CD4-positive, alpha-beta T cell (primary cell): ENCODE measurements at regions not wholly inside any gene's neighbourhood (a gene's known extent, or its start where the extent isn't known, plus 50 kb on each side); places are given as distances from the start of the nearest gene placed in this dataset.

ENCODE experiments used
- ATAC-seq: fragments of 200-7000 bp; cut with Tn5 transposase; one replicate; pipeline ENCODE4 v1.10.0; 2022; ENCODE audit warnings: mild to moderate bottlenecking; ENCODE audit not compliant: poor library complexity
- CTCF ChIA-PET: fragments of 350-600 bp; sonication (Branson Sonifier 250); formaldehyde crosslinking; loops from one replicate; lab custom pipeline; 2021; ENCODE audit warnings: antibody characterized with exemption, inconsistent platforms; lab: Charles Lee
- POLR2A ChIA-PET: fragments of 350-600 bp; sonication (Branson Sonifier 250); formaldehyde crosslinking; loops from one replicate; lab custom pipeline; 2021; ENCODE audit warnings: antibody characterized with exemption, inconsistent platforms; lab: Charles Lee
- DNase-seq, 14 experiments: peaks; one replicate each; pipeline ENCODE4 v3.0.0-alpha.2; 2013 to 2020; ENCODE audit warnings: mixed read lengths in 2 of 14
- H3K27ac ChIP-seq, 2 donors: one replicate each; pipeline versions ENCODE4 v1.5.1 to v1.7.0; 2013; ENCODE audit warnings: low read length in 2 of 2, low read depth in 1 of 2, mild to moderate bottlenecking in 1 of 2
- H3K27me3 ChIP-seq, 2 experiments: 1 replicate in 1 of 2; 2 replicates in 1 of 2; pipeline versions ENCODE4 v1.6.1 to v1.7.0; 2013; ENCODE audit warnings: low read length in 2 of 2, control low read depth in 1 of 2, mild to moderate bottlenecking in 1 of 2, moderate library complexity in 1 of 2; ENCODE audit not compliant: insufficient read depth in 2 of 2, control insufficient read depth in 1 of 2
- H3K36me3 ChIP-seq: one replicate; pipeline ENCODE4 v1.6.1; 2013; ENCODE audit warnings: low read length, control low read depth; ENCODE audit not compliant: insufficient read depth
- H3K4me1 ChIP-seq: one replicate; pipeline ENCODE4 v1.6.1; 2013; ENCODE audit warnings: low read length, control low read depth; ENCODE audit not compliant: insufficient read depth
- H3K4me3 ChIP-seq: one replicate; pipeline ENCODE4 v1.5.1; 2013; ENCODE audit warnings: mild to moderate bottlenecking, low read length, moderate library complexity
- H3K9me3 ChIP-seq, 2 experiments: 1 replicate in 1 of 2; 2 replicates in 1 of 2; pipeline versions ENCODE4 v1.6.1 to v1.7.0; 2013; ENCODE audit warnings: low read length in 2 of 2, mild to moderate bottlenecking in 2 of 2, control low read depth in 1 of 2, moderate library complexity in 1 of 2; ENCODE audit not compliant: control insufficient read depth in 1 of 2, insufficient read depth in 1 of 2
- H3K27ac Mint-ChIP-seq: one replicate; pipeline ENCODE4 v1.8.0; 2020; ENCODE audit warnings: mixed read lengths
- H3K27me3 Mint-ChIP-seq: one replicate; pipeline ENCODE4 v1.8.0; 2021; ENCODE audit warnings: mixed read lengths
- H3K36me3 Mint-ChIP-seq: one replicate; pipeline ENCODE4 v1.8.0; 2021; ENCODE audit warnings: low read depth, mixed read lengths
- H3K4me1 Mint-ChIP-seq: one replicate; pipeline ENCODE4 v1.8.0; 2021; ENCODE audit warnings: low read depth, mixed read lengths
- H3K4me3 Mint-ChIP-seq: one replicate; pipeline ENCODE4 v1.8.0; 2020; ENCODE audit warnings: mild to moderate bottlenecking, mixed read lengths
- H3K9me3 Mint-ChIP-seq: one replicate; pipeline ENCODE4 v1.8.0; 2020; ENCODE audit warnings: mixed read lengths
- intact Hi-C, 2 experiments: fragments of 100-400 bp; cut with DNase I in 1 of 2; cut with micrococcal nuclease in 1 of 2; formaldehyde crosslinking; loops; one replicate each; pipeline versions ENCODE4 v1.15.1 to v1.9.0; 2023 to 2025; cut with DNase I, micrococcal nuclease
- TF ChIP-seq, protein P1 (sequence below): fragments of 200-600 bp; IDR thresholded peaks from one replicate; pipeline ENCODE4 v1.8.0; 2022; ENCODE audit warnings: antibody characterized with exemption, mild to moderate bottlenecking

DNA sequence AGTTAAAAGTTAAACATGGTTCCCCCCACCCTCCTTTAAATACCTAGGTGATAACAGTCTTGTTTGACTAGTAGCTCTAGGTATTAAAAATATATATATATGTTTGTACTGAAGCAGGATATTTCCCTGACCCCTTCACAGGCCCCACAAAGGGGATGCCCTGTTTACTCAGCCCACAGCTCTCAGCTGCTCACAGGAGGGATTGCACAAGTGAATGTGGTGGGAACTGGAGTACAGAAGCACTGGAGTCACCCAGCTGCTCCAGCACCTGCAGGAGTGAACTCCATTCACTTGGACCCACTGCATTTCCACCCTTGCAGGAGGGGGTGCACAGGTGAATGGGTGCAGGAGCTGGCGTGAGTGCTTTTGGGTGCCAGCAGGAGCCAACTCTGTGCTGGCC is 99.3 kb upstream of the TLR3 start:
- Mint-ChIP-seq H3K9me3 (no peaks in the 10 kb centered on the region), H3K27me3 (peaks cover 14% of the 10 kb centered on the region), H3K27ac (no peak overlapping the region), H3K36me3 (no peaks in the 10 kb centered on the region), H3K4me1 (no peaks in the 10 kb centered on the region), H3K4me3 (no peak overlapping the region)
- ATAC-seq: no peak
- peaks cover 0 to 12% of the 10 kb centered on the region in 2 experiments for H3K9me3 ChIP-seq
- POLR2A ChIA-PET: no interaction called here
- H3K4me3 ChIP-seq: no peak overlapping the region
- intact Hi-C loops: no loop called here
- TF ChIP-seq, protein P1, sequence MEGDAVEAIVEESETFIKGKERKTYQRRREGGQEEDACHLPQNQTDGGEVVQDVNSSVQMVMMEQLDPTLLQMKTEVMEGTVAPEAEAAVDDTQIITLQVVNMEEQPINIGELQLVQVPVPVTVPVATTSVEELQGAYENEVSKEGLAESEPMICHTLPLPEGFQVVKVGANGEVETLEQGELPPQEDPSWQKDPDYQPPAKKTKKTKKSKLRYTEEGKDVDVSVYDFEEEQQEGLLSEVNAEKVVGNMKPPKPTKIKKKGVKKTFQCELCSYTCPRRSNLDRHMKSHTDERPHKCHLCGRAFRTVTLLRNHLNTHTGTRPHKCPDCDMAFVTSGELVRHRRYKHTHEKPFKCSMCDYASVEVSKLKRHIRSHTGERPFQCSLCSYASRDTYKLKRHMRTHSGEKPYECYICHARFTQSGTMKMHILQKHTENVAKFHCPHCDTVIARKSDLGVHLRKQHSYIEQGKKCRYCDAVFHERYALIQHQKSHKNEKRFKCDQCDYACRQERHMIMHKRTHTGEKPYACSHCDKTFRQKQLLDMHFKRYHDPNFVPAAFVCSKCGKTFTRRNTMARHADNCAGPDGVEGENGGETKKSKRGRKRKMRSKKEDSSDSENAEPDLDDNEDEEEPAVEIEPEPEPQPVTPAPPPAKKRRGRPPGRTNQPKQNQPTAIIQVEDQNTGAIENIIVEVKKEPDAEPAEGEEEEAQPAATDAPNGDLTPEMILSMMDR: no peak
- no peak overlapping the region for H3K27ac ChIP-seq
- no peak for DNase-seq
- no peaks in the 10 kb centered on the region for H3K36me3 ChIP-seq
- peaks cover 4% of the 10 kb centered on the region for H3K4me1 ChIP-seq
- CTCF ChIA-PET: no interaction called here
- H3K27me3 ChIP-seq: no peaks in the 10 kb centered on the region

DNA sequence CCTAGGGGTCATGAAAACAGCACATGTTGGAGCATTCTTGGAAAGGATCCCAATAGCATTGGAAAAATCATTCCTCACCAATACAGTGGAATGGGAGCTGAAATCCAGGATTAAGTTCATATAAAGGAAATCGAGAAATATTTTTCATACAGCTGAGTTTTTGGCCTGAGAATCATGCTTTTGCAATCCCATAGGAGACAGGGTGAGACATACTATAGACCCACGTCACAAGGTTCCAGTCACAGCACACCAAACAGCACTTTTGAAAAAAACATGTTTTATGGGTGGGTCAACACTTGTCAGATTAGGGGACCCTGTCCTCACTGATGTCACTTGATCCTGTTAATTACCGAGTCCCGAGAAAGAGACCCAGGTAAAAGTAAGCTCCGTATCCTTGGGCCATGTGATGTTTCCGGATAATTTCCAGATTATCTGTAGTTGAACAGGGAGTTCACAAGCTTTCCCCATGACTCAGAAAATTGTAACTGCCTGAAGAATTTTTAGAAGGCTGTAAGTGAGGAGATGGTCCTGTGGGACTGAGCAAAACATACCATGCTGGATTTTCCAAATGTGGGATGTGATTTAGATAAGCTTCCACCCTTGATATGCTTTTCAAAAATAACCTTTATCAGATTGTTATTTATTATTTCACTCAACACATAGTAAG is 80.9 kb upstream of the TLR3 start:
- no peak overlapping the region for H3K27ac ChIP-seq
- no peak overlapping the region for H3K27ac Mint-ChIP-seq
- H3K4me1 ChIP-seq: no peaks in the 10 kb centered on the region
- intact Hi-C loops: no loop called here
- no peak overlapping the region for H3K4me3 ChIP-seq
- ChIA-PET POLR2A (interaction anchor here (0.5 to 0.6 kb wide), 2 partner anchors 10 to 1800 kb away, joined by 3 read pairs; no protein-coding TSS in a partner anchor), CTCF (no interaction called here)
- no peak overlapping the region for H3K4me3 Mint-ChIP-seq
- no peaks in the 10 kb centered on the region for H3K36me3 Mint-ChIP-seq
- no peaks in the 10 kb centered on the region for H3K27me3 ChIP-seq
- TF ChIP-seq, protein P1: no peak
- peaks cover 4% of the 10 kb centered on the region for H3K9me3 Mint-ChIP-seq
- ATAC-seq (no peak), DNase-seq (no peak)
- peaks cover 6 to 13% of the 10 kb centered on the region in 2 experiments for H3K9me3 ChIP-seq
- H3K36me3 ChIP-seq: no peaks in the 10 kb centered on the region
- no peaks in the 10 kb centered on the region for H3K4me1 Mint-ChIP-seq
- peaks cover 10% of the 10 kb centered on the region for H3K27me3 Mint-ChIP-seq

DNA sequence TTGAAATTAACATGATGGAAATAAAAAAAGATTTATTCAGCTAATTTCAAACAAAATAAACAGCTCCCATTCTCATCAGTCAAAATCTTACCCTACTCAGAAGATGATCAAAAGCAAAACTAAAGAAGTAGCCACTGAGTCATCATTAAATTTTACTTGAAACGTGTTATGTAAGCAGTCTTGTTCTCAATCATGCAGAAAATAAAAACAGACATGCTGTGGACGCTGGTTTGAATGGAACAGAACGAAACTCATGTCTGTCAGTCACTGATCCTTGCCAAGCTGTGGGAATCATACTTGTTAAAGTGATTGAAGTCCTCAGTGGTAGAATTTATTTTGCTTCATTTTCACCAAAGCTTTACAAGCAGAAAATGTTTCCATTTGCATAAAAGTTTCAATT is 77.2 kb upstream of the TLR3 start:
- no peaks in the 10 kb centered on the region for H3K4me1 ChIP-seq
- H3K4me3 ChIP-seq: no peak overlapping the region
- H3K36me3 ChIP-seq: no peaks in the 10 kb centered on the region
- CTCF ChIA-PET: interaction anchor here (0.6 kb wide), 1 partner anchor 16 kb away, joined by 3 read pairs; no protein-coding TSS in a partner anchor
- TF ChIP-seq, protein P1: no peak
- H3K27me3 ChIP-seq: no peaks in the 10 kb centered on the region
- Mint-ChIP-seq H3K4me3 (no peak overlapping the region), H3K27me3 (peaks cover 10% of the 10 kb centered on the region), H3K4me1 (no peaks in the 10 kb centered on the region), H3K27ac (no peak overlapping the region), H3K9me3 (no peaks in the 10 kb centered on the region), H3K36me3 (no peaks in the 10 kb centered on the region)
- DNase-seq (no peak), ATAC-seq (no peak)
- no peak overlapping the region for H3K27ac ChIP-seq
- H3K9me3 ChIP-seq: no peaks in the 10 kb centered on the region
- POLR2A ChIA-PET: no interaction called here
- intact Hi-C loops: no loop called here
